Adrenal gland (tissue), 9 donors: ENCODE measurements at regions not wholly inside any gene's neighbourhood (a gene's known extent, or its start where the extent isn't known, plus 50 kb on each side); places are given as distances from the start of the nearest gene placed in this dataset.
"Not testable (repeated sequence)": the region's sequence is repeated elsewhere in the genome, so short reads cannot be mapped to it uniquely, and the experiment has no call there.

ENCODE experiments used
- DNase-seq, 7 donors: peaks; one replicate each; pipeline ENCODE4 v3.0.0-alpha.2; 2019 to 2020
- H3K27ac ChIP-seq, 5 donors: fragments of 200-600 bp; sonication (generic) in 4 of 5; 1 replicate in 3 of 5; 2 replicates in 2 of 5; pipeline versions ENCODE4 v1.5.1 to v1.8.0; 2016 to 2020; ENCODE audit warnings: mild to moderate bottlenecking in 1 of 5
- H3K27me3 ChIP-seq: fragments of 200-600 bp; 2 replicates; pipeline ENCODE4 v1.8.0; 2021
- H3K36me3 ChIP-seq, 2 donors: fragments of 200-600 bp; replicated peaks in 1 of 2; 1 replicate in 1 of 2; 2 replicates in 1 of 2; pipeline versions ENCODE4 v1.5.1 to v1.8.0; 2018 to 2022
- H3K4me1 ChIP-seq, 2 donors: fragments of 200-600 bp; replicated peaks in 1 of 2; 1 replicate in 1 of 2; 2 replicates in 1 of 2; pipeline versions ENCODE4 v1.5.1 to v1.8.0; 2018 to 2021
- H3K4me3 ChIP-seq, 4 donors: fragments of 200-600 bp; sonication (generic) in 3 of 4; one replicate each; pipeline ENCODE4 v1.5.1; 2016 to 2018
- H3K9me3 ChIP-seq, 3 donors: fragments of 200-600 bp; sonication (generic) in 1 of 3; replicated peaks in 1 of 3; 1 replicate in 2 of 3; 2 replicates in 1 of 3; pipeline versions ENCODE4 v1.5.1 to v1.8.0; 2016 to 2021
- POLR2A ChIP-seq, 2 donors: fragments of 450-650 bp; IDR thresholded peaks; one replicate each; pipeline ENCODE4 v1.6.1; 2017; ENCODE audit warnings: antibody characterized with exemption in 2 of 2, mild to moderate bottlenecking in 2 of 2, moderate library complexity in 1 of 2
- WGBS, 4 donors: extraction: QIAGEN DNeasy Blood & Tissue Kit in 2 of 4; methylation state at CpG; one replicate each; pipeline versions ENCODE4 v1.1.5 to v1.1.7; 2013 to 2017; 5-methylcytosine and 5-hydroxymethylcytosine counted together
- intact Hi-C, 2 donors: fragments of 100-400 bp; cut with DNase I; formaldehyde crosslinking; loops; one replicate each; pipeline versions ENCODE4 v1.14.1 to v1.15.0; 2022 to 2023
- TF ChIP-seq, protein P1 (sequence below), 6 experiments: fragments of 450-650 bp in 4 of 6; fragments of 200-600 bp in 2 of 6; sonication (generic) in 1 of 6; IDR thresholded peaks; 1 replicate in 5 of 6; 2 replicates in 1 of 6; pipeline versions ENCODE4 v1.5.1 to v1.8.0; 2016 to 2021; ENCODE audit warnings: antibody characterized with exemption in 6 of 6, mild to moderate bottlenecking in 2 of 6, moderate library complexity in 1 of 6
- donor health status: healthy with polysubstance abuse.
- donor health status: Bipolar disorder and iron deficiency.
- donor health status: DM: yes; HTN: yes; CAD: no.
- donor health status: DM: no; HTN: no; CAD: no.
- donor health status: DM: no; HTN: no; CAD: no.

DNA sequence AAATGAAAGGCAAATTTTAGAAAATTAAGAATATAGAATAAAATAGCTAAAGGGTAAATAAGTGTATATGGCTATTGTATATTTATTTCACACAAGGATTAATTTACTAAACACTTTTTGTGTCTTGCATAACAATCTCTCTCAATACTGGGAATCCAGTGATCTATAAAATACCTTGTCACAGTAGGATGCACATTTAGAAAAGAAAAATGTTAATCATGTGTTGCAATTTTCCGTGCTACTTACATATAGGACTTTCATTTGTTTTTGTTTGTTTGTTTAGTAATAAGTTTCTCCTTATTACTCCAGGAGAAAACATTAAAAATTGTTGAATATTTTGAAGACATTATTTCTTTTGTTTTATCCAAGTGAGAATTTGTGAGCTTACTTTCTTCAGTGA is 1533.3 kb downstream of the SLITRK5 start:
- no peaks in the 10 kb centered on the region for H3K36me3 ChIP-seq
- no peak for DNase-seq
- no peak overlapping the region for H3K27ac ChIP-seq
- H3K4me3 ChIP-seq: no peak overlapping the region
- H3K27me3 ChIP-seq: no peaks in the 10 kb centered on the region
- no peak for TF ChIP-seq POLR2A (IDR thresholded peaks at IDR 0.05)
- TF ChIP-seq, protein P1, sequence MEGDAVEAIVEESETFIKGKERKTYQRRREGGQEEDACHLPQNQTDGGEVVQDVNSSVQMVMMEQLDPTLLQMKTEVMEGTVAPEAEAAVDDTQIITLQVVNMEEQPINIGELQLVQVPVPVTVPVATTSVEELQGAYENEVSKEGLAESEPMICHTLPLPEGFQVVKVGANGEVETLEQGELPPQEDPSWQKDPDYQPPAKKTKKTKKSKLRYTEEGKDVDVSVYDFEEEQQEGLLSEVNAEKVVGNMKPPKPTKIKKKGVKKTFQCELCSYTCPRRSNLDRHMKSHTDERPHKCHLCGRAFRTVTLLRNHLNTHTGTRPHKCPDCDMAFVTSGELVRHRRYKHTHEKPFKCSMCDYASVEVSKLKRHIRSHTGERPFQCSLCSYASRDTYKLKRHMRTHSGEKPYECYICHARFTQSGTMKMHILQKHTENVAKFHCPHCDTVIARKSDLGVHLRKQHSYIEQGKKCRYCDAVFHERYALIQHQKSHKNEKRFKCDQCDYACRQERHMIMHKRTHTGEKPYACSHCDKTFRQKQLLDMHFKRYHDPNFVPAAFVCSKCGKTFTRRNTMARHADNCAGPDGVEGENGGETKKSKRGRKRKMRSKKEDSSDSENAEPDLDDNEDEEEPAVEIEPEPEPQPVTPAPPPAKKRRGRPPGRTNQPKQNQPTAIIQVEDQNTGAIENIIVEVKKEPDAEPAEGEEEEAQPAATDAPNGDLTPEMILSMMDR (IDR thresholded peaks at IDR 0.05): no peak
- 79 to 93% (median 86%) methylated on average over 1 of the region's 1 CpG for WGBS, 4 donors
- peaks cover 0 to 8% (median 0%) of the 10 kb centered on the region in 3 donors for H3K9me3 ChIP-seq
- intact Hi-C loops: no loop called here
- no peaks in the 10 kb centered on the region for H3K4me1 ChIP-seq

DNA sequence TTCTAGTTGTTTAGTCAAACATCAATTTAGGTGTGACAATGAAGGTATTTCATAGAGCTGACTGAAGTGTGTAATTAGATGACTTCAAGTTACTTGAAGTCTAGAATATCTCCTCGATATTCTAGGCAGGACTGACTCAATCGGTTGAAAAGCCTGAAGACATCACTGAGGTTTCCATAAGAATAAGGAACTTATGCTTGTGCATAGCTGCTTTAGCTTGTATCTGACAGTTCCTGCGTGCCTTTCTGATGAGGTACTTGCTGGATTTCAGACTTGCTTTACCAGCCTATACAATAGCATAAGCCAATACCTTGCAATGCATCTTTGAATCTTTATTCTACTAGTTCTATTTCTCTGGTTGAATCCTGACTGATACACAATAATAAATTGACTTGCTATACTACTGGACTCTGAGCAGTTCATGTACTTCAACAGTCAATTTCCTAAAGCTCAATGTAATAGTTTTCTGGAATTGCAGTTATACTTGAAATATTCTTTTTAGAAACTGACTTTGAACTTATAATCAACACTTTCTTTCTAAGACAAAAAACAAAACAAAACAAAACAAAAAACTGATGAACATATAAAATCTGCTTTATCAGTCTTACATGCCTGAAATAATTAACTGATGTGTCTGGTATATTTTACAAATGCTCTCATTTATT is 1534.8 kb downstream of the SLITRK5 start:
- Histone ChIP-seq H3K27ac (no peak overlapping the region), H3K4me1 (no peaks in the 10 kb centered on the region), H3K4me3 (no peak overlapping the region), H3K36me3 (no peaks in the 10 kb centered on the region), H3K9me3 (peaks cover 0 to 12% (median 0%) of the 10 kb centered on the region in 3 donors), H3K27me3 (no peaks in the 10 kb centered on the region)
- DNase-seq: no peak
- intact Hi-C loops: no loop called here
- 68 to 80% (median 71%) methylated on average over 3 of the region's 3 CpGs for WGBS, 4 donors
- TF ChIP-seq, protein P1 (IDR thresholded peaks at IDR 0.05): no peak
- no peak for TF ChIP-seq POLR2A (IDR thresholded peaks at IDR 0.05)

DNA sequence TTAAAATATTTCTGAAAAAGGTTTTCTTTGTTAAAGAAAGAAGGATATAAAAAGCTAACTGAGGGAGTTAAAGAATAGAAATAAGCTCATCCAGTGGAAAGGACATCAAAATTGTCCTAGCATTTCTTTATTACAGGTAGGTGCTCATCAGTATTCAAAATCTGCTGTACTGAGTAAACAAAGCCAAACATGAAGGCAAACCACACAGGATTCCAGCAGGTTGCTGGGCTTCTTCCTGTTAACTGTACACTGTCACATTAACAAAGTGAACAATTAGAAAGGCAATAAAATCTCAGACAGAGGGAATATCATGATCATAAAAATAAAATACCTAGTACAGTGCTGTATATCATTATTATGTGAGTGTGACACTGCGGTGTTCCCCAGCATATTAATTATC is 1541.0 kb downstream of the SLITRK5 start:
- no peak overlapping the region for H3K4me3 ChIP-seq
- WGBS, 4 donors: 85 to 93% (median 88%) methylated on average over 1 of the region's 1 CpG
- no peaks in the 10 kb centered on the region for H3K36me3 ChIP-seq
- no peak overlapping the region for H3K27ac ChIP-seq
- H3K9me3 ChIP-seq: peaks cover 0 to 4% (median 0%) of the 10 kb centered on the region in 3 donors
- TF ChIP-seq, protein P1 (IDR thresholded peaks at IDR 0.05): no peak
- no peak for TF ChIP-seq POLR2A (IDR thresholded peaks at IDR 0.05)
- DNase-seq: no peak
- H3K4me1 ChIP-seq: no peaks in the 10 kb centered on the region
- no peaks in the 10 kb centered on the region for H3K27me3 ChIP-seq
- intact Hi-C loops: no loop called here

DNA sequence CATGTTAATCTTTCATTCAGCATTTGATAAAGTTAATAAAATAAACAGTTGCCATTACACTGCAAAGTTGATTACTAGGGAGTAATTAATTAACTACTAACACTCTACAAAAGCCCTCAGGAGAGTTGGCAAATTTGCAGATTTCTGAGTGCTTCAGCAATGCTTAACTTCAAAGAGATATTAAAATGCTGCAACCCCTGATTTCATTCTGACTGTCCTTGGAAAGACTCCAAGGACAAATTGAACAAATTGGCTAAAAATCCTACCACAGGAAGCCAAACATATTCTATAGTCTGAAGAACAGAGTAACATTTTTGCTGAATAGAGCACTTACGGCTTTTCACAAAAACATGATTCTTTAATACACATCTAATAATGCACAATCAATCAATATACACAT is 1543.0 kb downstream of the SLITRK5 start:
- Histone ChIP-seq H3K4me1 (no peaks in the 10 kb centered on the region), H3K36me3 (no peaks in the 10 kb centered on the region), H3K9me3 (peaks cover 0 to 4% (median 0%) of the 10 kb centered on the region in 3 donors), H3K27ac (no peak overlapping the region), H3K4me3 (no peak overlapping the region), H3K27me3 (no peaks in the 10 kb centered on the region)
- DNase-seq: no peak
- WGBS, 4 donors: 46 to 76% (median 57%) methylated on average over 1 of the region's 1 CpG
- TF ChIP-seq, protein P1 (IDR thresholded peaks at IDR 0.05): no peak
- no peak for TF ChIP-seq POLR2A (IDR thresholded peaks at IDR 0.05)
- intact Hi-C loops: no loop called here

DNA sequence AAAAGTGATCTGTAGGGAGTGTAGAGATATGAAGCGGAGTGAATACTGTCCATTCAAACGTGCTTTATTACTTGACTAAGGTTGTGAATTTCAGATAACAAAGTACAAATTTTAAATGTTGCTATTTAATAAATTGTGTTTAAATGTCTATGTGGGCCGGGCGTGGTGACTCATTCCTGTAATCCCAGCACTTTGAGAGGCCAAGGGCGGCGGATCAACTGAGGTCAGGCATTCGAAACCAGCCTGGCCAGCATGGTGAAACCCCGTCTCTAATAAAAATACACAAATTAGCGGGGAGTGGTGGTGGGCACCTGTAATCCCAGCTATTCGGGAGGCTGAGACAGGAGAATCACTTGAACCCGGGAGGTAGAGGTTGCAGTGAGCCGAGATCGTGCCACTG is 1544.1 kb downstream of the SLITRK5 start:
- H3K9me3 ChIP-seq, H3K4me1 ChIP-seq, H3K27me3 ChIP-seq, H3K27ac ChIP-seq, intact Hi-C loops, H3K36me3 ChIP-seq, H3K4me3 ChIP-seq: not testable (repeated sequence)
- peak in 1 of 7 donors; percentile 7 for DNase-seq
- 77 to 83% (median 80%) methylated on average over 13 of the region's 13 CpGs for WGBS, 4 donors
